ENCODE measurements at regions not wholly inside any gene's neighbourhood (a gene's known extent, or its start where the extent isn't known, plus 50 kb on each side); places are given as distances from the start of the nearest gene placed in this dataset.

DNA sequence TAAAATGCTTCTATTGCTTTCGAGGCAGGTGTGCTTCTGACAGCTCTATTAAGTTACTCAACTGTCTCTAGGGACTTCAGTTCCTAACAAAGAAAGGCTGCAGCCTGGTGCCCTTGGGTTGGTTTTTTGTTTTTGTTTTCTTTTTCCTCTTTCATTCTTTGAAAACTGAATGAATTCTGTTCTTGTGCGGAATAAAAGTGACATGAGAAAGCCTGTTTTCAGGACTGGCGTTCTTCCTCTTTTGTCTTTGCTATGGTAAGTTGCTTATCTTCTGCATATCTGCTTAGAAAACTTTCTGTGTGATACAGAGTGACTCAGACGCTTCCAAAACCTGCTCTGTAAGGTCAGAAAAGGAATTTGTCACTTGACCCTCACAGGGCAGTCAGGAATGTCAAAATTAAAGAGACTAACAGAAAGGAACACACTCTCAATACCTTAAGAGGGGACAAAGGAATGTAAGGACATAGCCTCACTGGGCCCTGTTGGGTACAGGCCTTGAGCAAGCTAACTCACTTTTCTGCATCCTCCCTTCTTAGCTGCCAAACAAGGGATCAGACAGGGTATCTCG is 56.2 kb upstream of the NHSL1 start (continued):
- TF ChIP-seq, protein P1, sequence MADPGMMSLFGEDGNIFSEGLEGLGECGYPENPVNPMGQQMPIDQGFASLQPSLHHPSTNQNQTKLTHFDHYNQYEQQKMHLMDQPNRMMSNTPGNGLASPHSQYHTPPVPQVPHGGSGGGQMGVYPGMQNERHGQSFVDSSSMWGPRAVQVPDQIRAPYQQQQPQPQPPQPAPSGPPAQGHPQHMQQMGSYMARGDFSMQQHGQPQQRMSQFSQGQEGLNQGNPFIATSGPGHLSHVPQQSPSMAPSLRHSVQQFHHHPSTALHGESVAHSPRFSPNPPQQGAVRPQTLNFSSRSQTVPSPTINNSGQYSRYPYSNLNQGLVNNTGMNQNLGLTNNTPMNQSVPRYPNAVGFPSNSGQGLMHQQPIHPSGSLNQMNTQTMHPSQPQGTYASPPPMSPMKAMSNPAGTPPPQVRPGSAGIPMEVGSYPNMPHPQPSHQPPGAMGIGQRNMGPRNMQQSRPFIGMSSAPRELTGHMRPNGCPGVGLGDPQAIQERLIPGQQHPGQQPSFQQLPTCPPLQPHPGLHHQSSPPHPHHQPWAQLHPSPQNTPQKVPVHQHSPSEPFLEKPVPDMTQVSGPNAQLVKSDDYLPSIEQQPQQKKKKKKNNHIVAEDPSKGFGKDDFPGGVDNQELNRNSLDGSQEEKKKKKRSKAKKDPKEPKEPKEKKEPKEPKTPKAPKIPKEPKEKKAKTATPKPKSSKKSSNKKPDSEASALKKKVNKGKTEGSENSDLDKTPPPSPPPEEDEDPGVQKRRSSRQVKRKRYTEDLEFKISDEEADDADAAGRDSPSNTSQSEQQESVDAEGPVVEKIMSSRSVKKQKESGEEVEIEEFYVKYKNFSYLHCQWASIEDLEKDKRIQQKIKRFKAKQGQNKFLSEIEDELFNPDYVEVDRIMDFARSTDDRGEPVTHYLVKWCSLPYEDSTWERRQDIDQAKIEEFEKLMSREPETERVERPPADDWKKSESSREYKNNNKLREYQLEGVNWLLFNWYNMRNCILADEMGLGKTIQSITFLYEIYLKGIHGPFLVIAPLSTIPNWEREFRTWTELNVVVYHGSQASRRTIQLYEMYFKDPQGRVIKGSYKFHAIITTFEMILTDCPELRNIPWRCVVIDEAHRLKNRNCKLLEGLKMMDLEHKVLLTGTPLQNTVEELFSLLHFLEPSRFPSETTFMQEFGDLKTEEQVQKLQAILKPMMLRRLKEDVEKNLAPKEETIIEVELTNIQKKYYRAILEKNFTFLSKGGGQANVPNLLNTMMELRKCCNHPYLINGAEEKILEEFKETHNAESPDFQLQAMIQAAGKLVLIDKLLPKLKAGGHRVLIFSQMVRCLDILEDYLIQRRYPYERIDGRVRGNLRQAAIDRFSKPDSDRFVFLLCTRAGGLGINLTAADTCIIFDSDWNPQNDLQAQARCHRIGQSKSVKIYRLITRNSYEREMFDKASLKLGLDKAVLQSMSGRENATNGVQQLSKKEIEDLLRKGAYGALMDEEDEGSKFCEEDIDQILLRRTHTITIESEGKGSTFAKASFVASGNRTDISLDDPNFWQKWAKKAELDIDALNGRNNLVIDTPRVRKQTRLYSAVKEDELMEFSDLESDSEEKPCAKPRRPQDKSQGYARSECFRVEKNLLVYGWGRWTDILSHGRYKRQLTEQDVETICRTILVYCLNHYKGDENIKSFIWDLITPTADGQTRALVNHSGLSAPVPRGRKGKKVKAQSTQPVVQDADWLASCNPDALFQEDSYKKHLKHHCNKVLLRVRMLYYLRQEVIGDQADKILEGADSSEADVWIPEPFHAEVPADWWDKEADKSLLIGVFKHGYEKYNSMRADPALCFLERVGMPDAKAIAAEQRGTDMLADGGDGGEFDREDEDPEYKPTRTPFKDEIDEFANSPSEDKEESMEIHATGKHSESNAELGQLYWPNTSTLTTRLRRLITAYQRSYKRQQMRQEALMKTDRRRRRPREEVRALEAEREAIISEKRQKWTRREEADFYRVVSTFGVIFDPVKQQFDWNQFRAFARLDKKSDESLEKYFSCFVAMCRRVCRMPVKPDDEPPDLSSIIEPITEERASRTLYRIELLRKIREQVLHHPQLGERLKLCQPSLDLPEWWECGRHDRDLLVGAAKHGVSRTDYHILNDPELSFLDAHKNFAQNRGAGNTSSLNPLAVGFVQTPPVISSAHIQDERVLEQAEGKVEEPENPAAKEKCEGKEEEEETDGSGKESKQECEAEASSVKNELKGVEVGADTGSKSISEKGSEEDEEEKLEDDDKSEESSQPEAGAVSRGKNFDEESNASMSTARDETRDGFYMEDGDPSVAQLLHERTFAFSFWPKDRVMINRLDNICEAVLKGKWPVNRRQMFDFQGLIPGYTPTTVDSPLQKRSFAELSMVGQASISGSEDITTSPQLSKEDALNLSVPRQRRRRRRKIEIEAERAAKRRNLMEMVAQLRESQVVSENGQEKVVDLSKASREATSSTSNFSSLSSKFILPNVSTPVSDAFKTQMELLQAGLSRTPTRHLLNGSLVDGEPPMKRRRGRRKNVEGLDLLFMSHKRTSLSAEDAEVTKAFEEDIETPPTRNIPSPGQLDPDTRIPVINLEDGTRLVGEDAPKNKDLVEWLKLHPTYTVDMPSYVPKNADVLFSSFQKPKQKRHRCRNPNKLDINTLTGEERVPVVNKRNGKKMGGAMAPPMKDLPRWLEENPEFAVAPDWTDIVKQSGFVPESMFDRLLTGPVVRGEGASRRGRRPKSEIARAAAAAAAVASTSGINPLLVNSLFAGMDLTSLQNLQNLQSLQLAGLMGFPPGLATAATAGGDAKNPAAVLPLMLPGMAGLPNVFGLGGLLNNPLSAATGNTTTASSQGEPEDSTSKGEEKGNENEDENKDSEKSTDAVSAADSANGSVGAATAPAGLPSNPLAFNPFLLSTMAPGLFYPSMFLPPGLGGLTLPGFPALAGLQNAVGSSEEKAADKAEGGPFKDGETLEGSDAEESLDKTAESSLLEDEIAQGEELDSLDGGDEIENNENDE (IDR thresholded peaks at IDR 0.05; ENCODE audit: insufficient replicate concordance, low read length) = peak; percentile 66
- no peak for TF ChIP-seq TAF1 (IDR thresholded peaks at IDR 0.05; ENCODE audit: low read depth, low read length)
- TF ChIP-seq RNF2 (IDR thresholded peaks at IDR 0.05; ENCODE audit: borderline replicate concordance, low read depth, low read length, missing control alignments, poor library complexity, severe bottlenecking) = no peak
- peak; percentile 80 for TF ChIP-seq TEAD4 (IDR thresholded peaks at IDR 0.05; ENCODE audit: low read depth, low read length)
- TF ChIP-seq ASH2L (IDR thresholded peaks at IDR 0.05; ENCODE audit: low read length) = peak; percentile 33
- 0 out of 2 replicates have a peak, but pooled peaks have one; percentile 43 for TF ChIP-seq SP1 (IDR thresholded peaks at IDR 0.05; ENCODE audit: low read depth, low read length)
- no peak for TF ChIP-seq EP300 (IDR thresholded peaks at IDR 0.05; ENCODE audit: borderline replicate concordance in 1 of 2, low read depth in 2 of 2, low read length in 2 of 2)
